ENCODE measurements at regions not wholly inside any gene's neighbourhood (a gene's known extent, or its start where the extent isn't known, plus 50 kb on each side); places are given as distances from the start of the nearest gene placed in this dataset.

DNA sequence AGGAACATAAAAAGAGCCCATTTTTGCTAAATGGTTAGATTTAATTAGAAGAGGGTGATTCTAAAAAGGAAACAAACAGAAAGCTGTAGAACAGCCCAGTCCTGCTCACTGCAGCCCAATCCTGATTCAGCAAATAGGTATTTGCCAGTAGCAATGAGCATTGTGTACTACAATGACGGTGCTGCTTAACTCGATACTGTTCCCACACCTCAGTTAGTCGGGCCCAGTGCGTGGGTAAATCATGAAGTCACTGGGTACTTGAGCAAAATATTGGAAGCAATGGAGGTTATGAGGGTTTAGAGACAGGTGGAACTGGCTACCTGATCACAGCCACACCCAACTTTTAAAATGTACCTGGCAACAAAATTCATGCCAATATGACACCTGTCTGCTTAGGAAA lies 101.5 kb upstream of the ADGRL2 start:
- DNase-seq (ENCODE audit: low read depth), result no peak

GRCh38 chr1:81695741-81696140 lies 105.0 kb upstream of the ADGRL2 start:
- no peak for DNase-seq (ENCODE audit: low read depth)

- DNase-seq (ENCODE audit: low read depth), result no peak
These were observed 107.4 kb upstream of the ADGRL2 start for GRCh38 chr1:81693316-81693715.

GRCh38 chr1:81690676-81691453 lies 109.9 kb upstream of the ADGRL2 start:
- DNase-seq (ENCODE audit: low read depth), result no peak

GRCh38 chr1:81689531-81689941 lies 111.2 kb upstream of the ADGRL2 start:
- no peak for DNase-seq (ENCODE audit: low read depth)

DNA sequence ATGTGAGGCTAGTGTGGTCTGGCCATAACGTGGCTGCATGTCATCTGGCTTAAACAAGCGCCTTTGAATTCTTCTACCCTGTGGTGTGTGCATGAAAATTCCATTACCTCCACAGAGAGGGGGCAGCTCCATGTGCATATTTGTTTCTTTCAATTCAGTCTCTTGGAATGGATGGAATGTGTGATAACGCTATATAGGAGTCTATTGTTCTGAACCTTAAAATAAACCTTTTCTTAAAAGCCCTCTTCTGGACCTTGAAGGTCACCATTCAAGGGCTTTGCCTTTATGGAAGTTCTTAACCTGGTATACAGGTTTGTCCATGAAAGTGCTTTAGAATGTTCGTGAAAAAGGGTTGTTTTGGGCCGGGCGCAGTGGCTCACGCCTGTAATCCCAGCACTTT lies 118.2 kb upstream of the ADGRL2 start:
- no peak for DNase-seq (ENCODE audit: low read depth)

- DNase-seq (ENCODE audit: low read depth), result no peak
These were observed 119.0 kb upstream of the ADGRL2 start for GRCh38 chr1:81681601-81682266.

GRCh38 chr1:81681114-81681513 lies 119.6 kb upstream of the ADGRL2 start:
- no peak for DNase-seq (ENCODE audit: low read depth)

DNA sequence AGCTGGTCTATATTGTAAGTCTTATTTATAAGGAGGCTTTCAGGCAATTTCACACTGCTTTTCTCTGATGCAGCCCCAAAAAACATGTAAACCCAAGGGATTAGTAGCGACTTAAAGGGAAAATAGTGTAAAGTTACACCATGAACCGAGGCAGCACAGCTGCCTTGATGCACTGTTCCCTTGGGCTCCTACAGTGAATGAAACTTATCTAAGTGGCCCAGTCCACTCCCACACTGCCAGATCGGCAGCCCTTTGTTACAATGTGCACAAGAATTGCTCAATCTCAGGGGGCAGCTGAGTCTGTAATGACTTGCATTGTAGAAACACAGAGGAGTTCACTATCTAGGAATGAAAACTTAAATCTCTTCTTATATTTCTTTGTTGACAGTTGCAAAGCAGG lies 120.8 kb upstream of the ADGRL2 start:
- DNase-seq (ENCODE audit: low read depth), result no peak

GRCh38 chr1:81678779-81679178 lies 122.0 kb upstream of the ADGRL2 start:
- DNase-seq (ENCODE audit: low read depth), result no peak

- DNase-seq (ENCODE audit: low read depth), result no peak
These were observed 128.0 kb upstream of the ADGRL2 start for GRCh38 chr1:81672766-81673165.

DNA sequence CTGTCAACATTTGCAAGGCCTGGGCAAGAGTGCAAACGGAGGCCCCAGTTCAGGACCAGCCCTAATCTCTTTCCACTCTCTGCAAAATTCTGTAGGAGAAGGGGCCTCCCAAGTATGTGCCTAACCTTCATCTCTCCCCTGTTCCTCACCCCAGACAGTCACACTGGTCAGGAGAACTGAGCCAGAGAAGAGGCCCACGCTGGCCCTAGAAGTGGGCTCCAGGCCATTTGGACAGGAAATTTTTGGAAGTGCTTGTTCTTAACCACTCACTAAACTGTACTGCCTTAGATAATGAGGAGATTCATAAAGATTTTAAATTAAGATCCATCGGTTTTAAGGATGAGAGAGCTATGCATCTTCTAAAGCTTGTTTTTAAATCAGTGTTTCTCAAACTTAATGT lies 129.7 kb upstream of the ADGRL2 start:
- DNase-seq (ENCODE audit: low read depth), result no peak

DNA sequence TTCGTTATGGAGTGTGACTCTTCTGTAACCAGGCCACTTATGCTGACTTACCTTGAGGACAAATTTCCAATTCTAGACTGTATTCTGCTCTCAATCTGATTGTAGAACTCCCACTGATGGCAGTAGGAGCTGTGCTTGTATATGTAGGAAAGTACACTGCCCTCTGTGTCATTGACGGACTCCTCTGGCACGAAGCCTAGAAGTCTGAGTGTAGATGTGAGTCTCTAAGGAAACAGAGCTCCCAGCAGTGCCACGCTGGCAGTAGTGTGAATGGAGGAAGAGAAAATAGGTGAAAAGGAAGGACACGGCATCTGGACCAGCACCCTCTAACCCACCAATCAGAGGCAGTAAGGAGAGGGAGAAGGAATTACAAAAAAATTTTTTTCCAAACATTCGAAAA lies 130.4 kb upstream of the ADGRL2 start:
- DNase-seq (ENCODE audit: low read depth), result no peak

DNA sequence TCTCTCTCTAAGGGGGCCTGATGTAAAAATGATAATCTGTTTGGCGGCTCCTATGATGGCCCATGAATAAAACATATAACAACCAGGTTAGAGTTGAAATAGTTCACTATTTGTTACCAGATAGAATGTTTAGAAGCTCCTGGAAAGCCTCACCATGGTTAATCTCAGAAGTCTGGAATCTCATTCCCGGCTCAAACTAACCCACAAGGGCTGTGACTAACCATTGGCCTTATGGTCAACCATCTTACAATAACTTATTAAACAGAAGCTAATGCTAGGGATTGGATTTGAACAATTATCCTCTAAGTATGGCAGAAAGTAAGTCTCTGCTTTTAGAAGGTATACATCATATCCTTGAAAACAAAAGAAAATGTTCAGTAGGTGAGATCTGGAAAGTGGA lies 134.1 kb upstream of the ADGRL2 start:
- no peak for DNase-seq (ENCODE audit: low read depth)

GRCh38 chr1:81664341-81664740 lies 136.4 kb upstream of the ADGRL2 start:
- no peak for DNase-seq (ENCODE audit: low read depth)

DNA sequence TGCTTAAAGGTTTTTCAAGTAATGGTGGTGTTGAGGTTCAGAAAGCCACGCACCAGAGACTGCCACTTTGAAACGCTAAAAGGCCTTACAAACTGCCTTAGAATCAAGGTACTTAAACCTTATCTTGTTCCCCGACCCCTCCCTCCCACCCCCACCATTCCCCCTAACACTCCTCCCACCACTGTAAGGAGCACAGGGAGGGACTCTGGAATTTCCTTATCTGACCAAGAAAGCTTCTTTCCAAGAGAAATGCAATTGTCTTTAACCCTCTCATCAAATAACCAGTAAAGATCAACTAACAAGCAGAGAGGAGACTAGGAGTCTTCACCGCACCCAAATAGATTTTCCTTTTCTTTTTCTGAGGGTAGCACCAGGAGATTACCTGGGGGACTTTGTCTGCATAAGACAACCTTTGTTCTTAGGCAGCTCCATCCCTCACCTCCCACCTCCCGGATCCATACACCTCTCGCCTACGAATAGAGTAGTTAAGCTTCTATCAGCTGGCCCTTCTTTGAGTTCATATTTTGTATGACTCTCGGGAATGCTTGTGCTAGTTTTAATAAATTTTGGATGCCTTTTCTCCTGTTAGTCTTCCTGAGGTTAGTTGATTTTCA lies 137.7 kb upstream of the ADGRL2 start:
- DNase-seq (ENCODE audit: low read depth), result no peak

GRCh38 chr1:81660286-81660685 lies 140.4 kb upstream of the ADGRL2 start:
- no peak for DNase-seq (ENCODE audit: low read depth)

DNA sequence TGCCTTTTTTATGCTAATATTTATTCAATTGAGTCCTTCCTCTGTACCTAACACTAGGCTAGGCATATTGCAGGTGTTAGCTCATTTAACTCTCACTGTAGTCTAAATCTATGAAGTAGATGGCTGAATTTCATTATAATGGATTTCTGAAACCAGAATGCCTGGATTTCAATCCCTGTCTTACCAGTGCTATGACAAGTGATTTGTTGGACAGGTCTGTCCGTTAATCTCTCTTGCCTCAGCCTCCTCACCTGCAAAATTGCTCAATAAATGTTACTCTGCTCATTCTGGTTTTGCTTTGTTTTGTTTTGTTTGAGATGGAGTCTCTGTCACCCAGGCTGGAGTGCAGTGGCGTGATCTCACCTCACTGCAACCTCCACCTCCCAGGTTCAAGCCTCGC lies 146.1 kb upstream of the ADGRL2 start:
- no peak for DNase-seq (ENCODE audit: low read depth)

DNA sequence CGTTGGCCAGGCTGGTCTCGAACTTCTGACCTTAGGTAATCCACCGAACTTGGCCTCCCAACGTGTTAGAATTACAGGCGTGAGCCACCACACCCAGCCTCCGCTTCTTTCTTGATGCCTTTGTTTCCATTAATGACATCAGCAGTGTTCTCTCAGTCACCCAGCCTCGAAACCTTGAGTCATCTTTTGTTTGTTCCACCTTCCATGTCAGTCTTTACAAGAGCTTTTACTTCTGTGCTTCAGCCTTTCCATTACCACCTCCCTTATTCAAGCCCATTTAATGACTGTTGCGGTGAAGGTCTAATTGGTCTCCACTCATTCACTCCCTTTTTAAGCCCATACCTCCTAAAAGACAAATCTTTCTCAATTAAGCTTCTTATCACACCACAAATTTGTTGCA lies 146.6 kb upstream of the ADGRL2 start:
- DNase-seq (ENCODE audit: low read depth), result no peak

- DNase-seq (ENCODE audit: low read depth), result no peak
These were observed 150.0 kb upstream of the ADGRL2 start for GRCh38 chr1:81650776-81651175.

- no peak for DNase-seq (ENCODE audit: low read depth)
These were observed 164.9 kb upstream of the ADGRL2 start for GRCh38 chr1:81635816-81636215.

- no peak for DNase-seq (ENCODE audit: low read depth)
These were observed 166.4 kb upstream of the ADGRL2 start for GRCh38 chr1:81634294-81634693.

GRCh38 chr1:81619156-81619555 lies 181.6 kb upstream of the ADGRL2 start:
- DNase-seq (ENCODE audit: low read depth), result no peak

Measured in forelimb muscle (tissue), 1 donor.